Endothelial cell of umbilical vein (primary cell): ENCODE measurements at regions not wholly inside any gene's neighbourhood (a gene's known extent, or its start where the extent isn't known, plus 50 kb on each side); places are given as distances from the start of the nearest gene placed in this dataset.

ENCODE experiments used
- BruUV-seq: library from RNA; stranded (reverse); fragments of 400-500 nt; replicated peaks from 2 replicates; lab custom pipeline; 2021; lab: Mats Ljungman, UMichigan
- CTCF ChIA-PET: fragments of 300-600, 350-600 bp; sonication (Branson Sonifier 250); formaldehyde crosslinking; loops from one replicate; lab custom pipeline; 2021; ENCODE audit warnings: antibody characterized with exemption, inconsistent platforms; lab: Charles Lee
- POLR2A ChIA-PET: fragments of 300-600, 350-600 bp; sonication (Branson Sonifier 250); formaldehyde crosslinking; loops from one replicate; lab custom pipeline; 2021; ENCODE audit warnings: antibody characterized with exemption, inconsistent platforms; lab: Charles Lee
- DNase-seq: peaks from one replicate; pipeline ENCODE4 v3.0.0-alpha.2; 2011; ENCODE audit warnings: low read depth, low spot score
- FAIRE-seq: peaks from 2 replicates; lab custom pipeline; 2011; peaks lifted over from hg19 to GRCh38; lab: Jason Lieb, UNC
- H2AFZ ChIP-seq: 2 replicates; pipeline ENCODE4 v1.6.0; 2012; ENCODE audit warnings: low read depth, low read length, control low read depth, inconsistent platforms
- H3K27ac ChIP-seq: 2 replicates; pipeline ENCODE4 v1.5.1; 2011; ENCODE audit warnings: low read depth, mild to moderate bottlenecking, control low read depth, low read length, moderate library complexity; ENCODE audit not compliant: insufficient read depth
- H3K27me3 ChIP-seq, 2 experiments: 2 replicates each; pipeline versions ENCODE4 v1.6.0 to v1.6.1; 2011; ENCODE audit warnings: low read length in 2 of 2, mixed read lengths in 1 of 2; ENCODE audit not compliant: control insufficient read depth in 2 of 2, insufficient read depth in 2 of 2
- H3K36me3 ChIP-seq, 2 experiments: 2 replicates in 1 of 2; 3 replicates in 1 of 2; pipeline ENCODE4 v1.5.1; 2011; ENCODE audit warnings: low read length in 2 of 2, mild to moderate bottlenecking in 1 of 2, moderate library complexity in 1 of 2; ENCODE audit not compliant: control insufficient read depth in 2 of 2, insufficient read depth in 2 of 2; ENCODE audit errors: extremely low read depth in 1 of 2
- H3K4me1 ChIP-seq: 3 replicates; pipeline ENCODE4 v1.5.1; 2011; ENCODE audit warnings: mild to moderate bottlenecking, low read length; ENCODE audit not compliant: control insufficient read depth, insufficient read depth; ENCODE audit errors: extremely low read depth
- H3K4me2 ChIP-seq: 2 replicates; pipeline ENCODE4 v1.6.1; 2011; ENCODE audit warnings: low read length, control low read depth, mixed read lengths; ENCODE audit not compliant: insufficient read depth
- H3K4me3 ChIP-seq, 3 experiments: fragments of 200-600 bp in 1 of 3; sonication (generic), shearing (Covaris generic) in 1 of 3; replicated peaks in 1 of 3; 2 replicates each; pipeline ENCODE4 v1.5.1; 2011 to 2016; ENCODE audit warnings: control low read depth in 3 of 3, low read length in 3 of 3, mild to moderate bottlenecking in 2 of 3, inconsistent platforms in 1 of 3, low read depth in 1 of 3, moderate library complexity in 1 of 3; ENCODE audit not compliant: insufficient read depth in 1 of 3
- H3K79me2 ChIP-seq: 2 replicates; pipeline ENCODE4 v1.6.0; 2012; ENCODE audit warnings: low read length, inconsistent platforms; ENCODE audit not compliant: control insufficient read depth, insufficient read depth
- H3K9ac ChIP-seq: replicated peaks from 2 replicates; pipeline ENCODE3; 2011; ENCODE audit warnings: low read length, control low read depth; ENCODE audit not compliant: insufficient read depth; ENCODE audit errors: extremely low read depth
- H3K9me1 ChIP-seq: replicated peaks from 3 replicates; pipeline ENCODE4 v1.6.0; 2011; ENCODE audit warnings: mild to moderate bottlenecking, low read length; ENCODE audit not compliant: control insufficient read depth, insufficient read depth; ENCODE audit errors: extremely low read depth
- H3K9me3 ChIP-seq: replicated peaks from 2 replicates; pipeline ENCODE4 v1.5.1; 2012; ENCODE audit warnings: low read length, inconsistent platforms; ENCODE audit not compliant: control insufficient read depth, insufficient read depth
- H4K20me1 ChIP-seq: replicated peaks from 2 replicates; pipeline ENCODE3; 2011; ENCODE audit warnings: mild to moderate bottlenecking, low read length; ENCODE audit not compliant: control insufficient read depth, insufficient read depth; ENCODE audit errors: extremely low read depth
- FOS ChIP-seq: IDR thresholded peaks from 2 replicates; pipeline ENCODE4 v1.6.1; 2011; ENCODE audit warnings: mild to moderate bottlenecking, low read length, moderate library complexity, borderline replicate concordance; ENCODE audit not compliant: insufficient read depth
- JUN ChIP-seq: IDR thresholded peaks from 2 replicates; pipeline ENCODE4 v1.6.1; 2011; ENCODE audit warnings: borderline replicate concordance, low read depth; ENCODE audit not compliant: insufficient read length, insufficient read depth
- MYC ChIP-seq: IDR thresholded peaks from one replicate; pipeline ENCODE4 v1.6.1; 2011; ENCODE audit warnings: mild to moderate bottlenecking, low read depth, low read length
- POLR2A ChIP-seq: IDR thresholded peaks from 2 replicates; pipeline ENCODE4 v1.6.1; 2012; ENCODE audit warnings: low read depth, mild to moderate bottlenecking, control low read depth, low read length
- dilution Hi-C: fragments of 300-500 bp; cut with MboI; formaldehyde crosslinking; loops from one replicate; pipeline ENCODE4 v1.15.0; 2019; ENCODE audit warnings: low sequenced_read_pairs; ENCODE audit not compliant: extremely low pct_ligation_motif_present
- intact Hi-C: fragments of 100-400 bp; cut with micrococcal nuclease; formaldehyde crosslinking; loops from one replicate; pipeline ENCODE4 v1.10.0; 2022
- TF ChIP-seq, protein P1 (sequence below): IDR thresholded peaks from 2 replicates; pipeline ENCODE4 v1.6.1; 2011; ENCODE audit not compliant: insufficient read depth, insufficient read length
- TF ChIP-seq, protein P2 (sequence below), 2 donors: IDR thresholded peaks; 1 replicate in 1 of 2; 2 replicates in 1 of 2; pipeline ENCODE4 v1.5.1; 2011; ENCODE audit warnings: low read length in 2 of 2, mild to moderate bottlenecking in 2 of 2, moderate library complexity in 2 of 2, control low read depth in 1 of 2, inconsistent platforms in 1 of 2, low read depth in 1 of 2; ENCODE audit not compliant: insufficient read depth in 1 of 2; ENCODE audit errors: extremely low read depth in 1 of 2

DNA sequence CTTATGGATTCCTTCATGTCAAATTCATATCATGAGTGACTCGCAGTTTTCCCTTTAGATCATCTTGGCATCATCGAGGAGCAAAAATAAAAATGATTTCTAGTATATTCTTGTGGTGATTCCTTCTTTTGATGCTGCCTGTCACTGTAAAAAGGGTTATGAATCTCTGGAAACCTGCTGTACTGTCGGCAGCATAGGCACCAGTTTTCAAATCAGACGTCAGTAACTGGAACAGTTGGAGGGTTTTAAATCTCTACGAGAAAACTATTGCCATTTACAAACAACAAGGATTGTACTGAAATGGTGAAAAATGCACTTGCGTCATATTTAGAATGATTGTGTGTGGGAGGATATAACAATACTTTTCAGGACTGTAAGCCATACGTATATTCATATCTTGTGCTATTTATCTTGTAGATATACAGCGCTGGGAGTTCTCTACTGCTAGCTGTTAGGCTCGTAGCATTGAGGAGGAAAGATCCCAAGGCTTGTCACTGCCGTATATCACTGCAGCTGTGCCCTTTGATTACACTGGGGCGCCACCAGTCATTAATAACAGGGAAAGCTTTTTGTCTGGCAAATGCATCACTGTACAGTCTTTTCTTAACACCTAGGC is 320.7 kb downstream of the MTX2 start:
- H3K27ac ChIP-seq: no peak overlapping the region
- no peak overlapping the region for H3K4me3 ChIP-seq
- BruUV-seq: no TSS peak
- dilution Hi-C loops (no loop called here), intact Hi-C loops (no loop called here)
- no peaks in the 10 kb centered on the region for H4K20me1 ChIP-seq
- H2AFZ ChIP-seq: no peak overlapping the region
- H3K27me3 ChIP-seq: no peaks in the 10 kb centered on the region
- H3K9me3 ChIP-seq: no peaks in the 10 kb centered on the region
- H3K4me1 ChIP-seq: peaks cover 6% of the 10 kb centered on the region
- H3K9me1 ChIP-seq: no peaks in the 10 kb centered on the region
- H3K4me2 ChIP-seq: no peak overlapping the region
- FAIRE-seq (no peak), DNase-seq (no peak)
- H3K36me3 ChIP-seq: no peaks in the 10 kb centered on the region
- H3K9ac ChIP-seq: no peak overlapping the region
- H3K79me2 ChIP-seq: no peaks in the 10 kb centered on the region
- ChIA-PET POLR2A (no interaction called here), CTCF (interaction anchor here (1.1 kb wide), 1 partner anchor 559 kb away, joined by 3 read pairs; no protein-coding TSS in a partner anchor)
- no peak for TF ChIP-seq FOS
- TF ChIP-seq, protein P1, sequence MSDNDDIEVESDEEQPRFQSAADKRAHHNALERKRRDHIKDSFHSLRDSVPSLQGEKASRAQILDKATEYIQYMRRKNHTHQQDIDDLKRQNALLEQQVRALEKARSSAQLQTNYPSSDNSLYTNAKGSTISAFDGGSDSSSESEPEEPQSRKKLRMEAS: no peak
- no peak for TF ChIP-seq POLR2A
- TF ChIP-seq, protein P2, sequence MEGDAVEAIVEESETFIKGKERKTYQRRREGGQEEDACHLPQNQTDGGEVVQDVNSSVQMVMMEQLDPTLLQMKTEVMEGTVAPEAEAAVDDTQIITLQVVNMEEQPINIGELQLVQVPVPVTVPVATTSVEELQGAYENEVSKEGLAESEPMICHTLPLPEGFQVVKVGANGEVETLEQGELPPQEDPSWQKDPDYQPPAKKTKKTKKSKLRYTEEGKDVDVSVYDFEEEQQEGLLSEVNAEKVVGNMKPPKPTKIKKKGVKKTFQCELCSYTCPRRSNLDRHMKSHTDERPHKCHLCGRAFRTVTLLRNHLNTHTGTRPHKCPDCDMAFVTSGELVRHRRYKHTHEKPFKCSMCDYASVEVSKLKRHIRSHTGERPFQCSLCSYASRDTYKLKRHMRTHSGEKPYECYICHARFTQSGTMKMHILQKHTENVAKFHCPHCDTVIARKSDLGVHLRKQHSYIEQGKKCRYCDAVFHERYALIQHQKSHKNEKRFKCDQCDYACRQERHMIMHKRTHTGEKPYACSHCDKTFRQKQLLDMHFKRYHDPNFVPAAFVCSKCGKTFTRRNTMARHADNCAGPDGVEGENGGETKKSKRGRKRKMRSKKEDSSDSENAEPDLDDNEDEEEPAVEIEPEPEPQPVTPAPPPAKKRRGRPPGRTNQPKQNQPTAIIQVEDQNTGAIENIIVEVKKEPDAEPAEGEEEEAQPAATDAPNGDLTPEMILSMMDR (IDR thresholded peaks at IDR 0.05; ENCODE audit: extremely low read depth in 1 of 2, insufficient read depth in 1 of 2, low read depth in 1 of 2, low read length in 2 of 2): no peak
- TF ChIP-seq JUN: no peak
- TF ChIP-seq MYC: no peak
